ENCODE measurements at regions not wholly inside any gene's neighbourhood (a gene's known extent, or its start where the extent isn't known, plus 50 kb on each side); places are given as distances from the start of the nearest gene placed in this dataset.

DNA sequence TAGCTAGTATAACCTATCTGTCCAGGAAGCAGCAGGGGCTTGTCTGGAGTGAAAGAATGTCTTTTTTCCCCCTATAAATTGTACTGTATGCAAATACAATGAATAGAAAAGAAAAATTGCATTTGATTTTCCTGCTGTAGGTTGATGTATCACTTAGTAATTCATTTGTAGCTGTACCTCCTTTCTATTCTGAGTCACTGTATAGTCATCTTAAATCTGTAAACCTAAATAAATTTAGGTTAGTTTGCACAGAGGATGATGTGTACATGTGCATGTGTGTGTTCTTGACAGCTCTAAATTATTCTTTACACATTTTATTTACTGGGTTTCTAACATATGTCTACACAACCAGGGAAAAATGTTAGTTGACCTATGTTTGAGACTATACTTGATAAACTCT is 478.7 kb upstream of the CNTNAP5 start:
- Histone ChIP-seq H3K79me2 (ENCODE audit: insufficient read depth, low read length) (no peaks in the 10 kb centered on the region), H3K9ac (ENCODE audit: low read depth, low read length) (no peak overlapping the region), H3K27ac (ENCODE audit: low read length) (no peak overlapping the region), H3K27me3 (ENCODE audit: insufficient read depth, low read length, poor library complexity) (no peaks in the 10 kb centered on the region), H3K4me3 (ENCODE audit: low read depth in 1 of 2, low read length in 2 of 2) (no peak overlapping the region), H3K4me2 (ENCODE audit: insufficient read depth, low read length) (no peak overlapping the region), H4K20me1 (ENCODE audit: insufficient read depth, low read length) (no peaks in the 10 kb centered on the region), H3K4me1 (ENCODE audit: insufficient read depth, low read length) (no peaks in the 10 kb centered on the region), H3K9me3 (ENCODE audit: insufficient read depth, low read length, severe bottlenecking) (no peaks in the 10 kb centered on the region), H3K36me3 (ENCODE audit: insufficient read depth, low read length) (no peaks in the 10 kb centered on the region), H2AFZ (ENCODE audit: low read depth, low read length) (no peak overlapping the region)
- ATAC-seq (ENCODE audit: insufficient read depth, low read depth) = no peak
- TF ChIP-seq EZH2 (IDR thresholded peaks at IDR 0.05; ENCODE audit: borderline replicate concordance, low read depth, low read length, severe bottlenecking) = no peak
- TF ChIP-seq, protein P1, sequence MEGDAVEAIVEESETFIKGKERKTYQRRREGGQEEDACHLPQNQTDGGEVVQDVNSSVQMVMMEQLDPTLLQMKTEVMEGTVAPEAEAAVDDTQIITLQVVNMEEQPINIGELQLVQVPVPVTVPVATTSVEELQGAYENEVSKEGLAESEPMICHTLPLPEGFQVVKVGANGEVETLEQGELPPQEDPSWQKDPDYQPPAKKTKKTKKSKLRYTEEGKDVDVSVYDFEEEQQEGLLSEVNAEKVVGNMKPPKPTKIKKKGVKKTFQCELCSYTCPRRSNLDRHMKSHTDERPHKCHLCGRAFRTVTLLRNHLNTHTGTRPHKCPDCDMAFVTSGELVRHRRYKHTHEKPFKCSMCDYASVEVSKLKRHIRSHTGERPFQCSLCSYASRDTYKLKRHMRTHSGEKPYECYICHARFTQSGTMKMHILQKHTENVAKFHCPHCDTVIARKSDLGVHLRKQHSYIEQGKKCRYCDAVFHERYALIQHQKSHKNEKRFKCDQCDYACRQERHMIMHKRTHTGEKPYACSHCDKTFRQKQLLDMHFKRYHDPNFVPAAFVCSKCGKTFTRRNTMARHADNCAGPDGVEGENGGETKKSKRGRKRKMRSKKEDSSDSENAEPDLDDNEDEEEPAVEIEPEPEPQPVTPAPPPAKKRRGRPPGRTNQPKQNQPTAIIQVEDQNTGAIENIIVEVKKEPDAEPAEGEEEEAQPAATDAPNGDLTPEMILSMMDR (IDR thresholded peaks at IDR 0.05; ENCODE audit: borderline replicate concordance, extremely low read depth, low read length, poor library complexity, severe bottlenecking) = no peak
- DNase-seq = no peak

DNA sequence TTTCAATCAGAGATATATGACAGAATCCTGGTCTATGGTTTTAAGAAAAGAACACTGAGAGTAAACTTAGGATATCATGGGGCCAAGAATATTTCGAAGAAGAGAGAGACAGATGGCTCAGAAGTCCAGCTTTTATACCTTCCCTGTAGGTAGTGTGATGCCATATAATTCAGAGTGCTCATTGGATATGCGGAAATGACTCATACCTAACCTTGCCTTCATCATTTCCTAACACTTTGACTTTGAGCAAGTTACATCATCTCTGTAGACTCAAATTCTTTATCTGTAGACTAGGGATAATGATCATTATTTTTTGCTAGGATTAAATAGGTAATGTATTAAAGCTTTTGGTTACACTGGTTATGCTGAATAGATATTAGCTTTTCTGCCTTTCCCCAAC is 461.6 kb upstream of the CNTNAP5 start:
- H3K4me2 ChIP-seq (ENCODE audit: insufficient read depth, low read length) = no peak overlapping the region
- no peaks in the 10 kb centered on the region for H3K9me3 ChIP-seq (ENCODE audit: insufficient read depth, low read length, severe bottlenecking)
- no peaks in the 10 kb centered on the region for H3K79me2 ChIP-seq (ENCODE audit: insufficient read depth, low read length)
- TF ChIP-seq EZH2 (IDR thresholded peaks at IDR 0.05; ENCODE audit: borderline replicate concordance, low read depth, low read length, severe bottlenecking) = no peak
- TF ChIP-seq, protein P1 (IDR thresholded peaks at IDR 0.05; ENCODE audit: borderline replicate concordance, extremely low read depth, low read length, poor library complexity, severe bottlenecking) = no peak
- no peak overlapping the region for H3K4me3 ChIP-seq (ENCODE audit: low read depth in 1 of 2, low read length in 2 of 2)
- no peak overlapping the region for H3K27ac ChIP-seq (ENCODE audit: low read length)
- DNase-seq (no peak), ATAC-seq (ENCODE audit: insufficient read depth, low read depth) (no peak)
- H3K9ac ChIP-seq (ENCODE audit: low read depth, low read length) = no peak overlapping the region
- H3K27me3 ChIP-seq (ENCODE audit: insufficient read depth, low read length, poor library complexity) = no peaks in the 10 kb centered on the region
- no peaks in the 10 kb centered on the region for H4K20me1 ChIP-seq (ENCODE audit: insufficient read depth, low read length)
- H2AFZ ChIP-seq (ENCODE audit: low read depth, low read length) = no peak overlapping the region
- no peaks in the 10 kb centered on the region for H3K4me1 ChIP-seq (ENCODE audit: insufficient read depth, low read length)
- H3K36me3 ChIP-seq (ENCODE audit: insufficient read depth, low read length) = no peaks in the 10 kb centered on the region

DNA sequence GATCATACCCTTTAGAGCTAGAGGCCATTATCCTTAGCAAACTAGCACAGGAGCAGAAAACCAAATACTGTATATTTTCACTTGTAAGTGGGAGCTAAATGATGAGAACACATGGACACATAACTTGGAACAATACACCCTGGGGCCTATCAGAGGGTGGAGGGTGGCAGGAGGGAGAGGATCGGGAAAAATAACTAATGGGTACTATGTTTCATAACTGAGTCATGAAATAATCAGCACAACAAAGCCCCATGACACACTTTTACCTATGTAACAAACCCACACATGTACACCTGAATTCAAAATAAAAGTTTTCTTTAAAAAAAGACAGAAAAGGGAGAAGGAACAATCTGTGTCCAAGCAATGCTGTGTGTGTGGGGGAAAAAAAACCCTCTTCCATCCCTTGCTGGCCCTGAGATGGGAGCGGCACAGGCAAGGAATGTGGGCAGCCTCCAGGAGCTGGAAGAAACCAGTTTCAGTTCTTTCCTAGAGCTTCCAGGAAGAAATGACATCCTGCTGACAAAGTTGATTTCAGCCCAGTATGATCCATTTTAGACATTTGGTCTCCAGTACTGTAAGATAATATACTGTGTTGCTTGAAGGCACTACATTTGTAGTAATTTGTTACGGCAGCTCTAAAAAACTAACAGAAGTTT is 458.7 kb upstream of the CNTNAP5 start:
- H3K9ac ChIP-seq (ENCODE audit: low read depth, low read length) = no peak overlapping the region
- no peak for DNase-seq
- TF ChIP-seq, protein P1 (IDR thresholded peaks at IDR 0.05; ENCODE audit: borderline replicate concordance, extremely low read depth, low read length, poor library complexity, severe bottlenecking) = no peak
- TF ChIP-seq EZH2 (IDR thresholded peaks at IDR 0.05; ENCODE audit: borderline replicate concordance, low read depth, low read length, severe bottlenecking) = no peak
- H3K4me1 ChIP-seq (ENCODE audit: insufficient read depth, low read length) = no peaks in the 10 kb centered on the region
- no peak overlapping the region for H3K4me2 ChIP-seq (ENCODE audit: insufficient read depth, low read length)
- H3K9me3 ChIP-seq (ENCODE audit: insufficient read depth, low read length, severe bottlenecking) = no peaks in the 10 kb centered on the region
- H4K20me1 ChIP-seq (ENCODE audit: insufficient read depth, low read length) = no peaks in the 10 kb centered on the region
- ATAC-seq (ENCODE audit: insufficient read depth, low read depth) = no peak
- H3K4me3 ChIP-seq (ENCODE audit: low read depth in 1 of 2, low read length in 2 of 2) = no peak overlapping the region
- no peak overlapping the region for H2AFZ ChIP-seq (ENCODE audit: low read depth, low read length)
- H3K27ac ChIP-seq (ENCODE audit: low read length) = no peak overlapping the region
- no peaks in the 10 kb centered on the region for H3K79me2 ChIP-seq (ENCODE audit: insufficient read depth, low read length)
- H3K27me3 ChIP-seq (ENCODE audit: insufficient read depth, low read length, poor library complexity) = no peaks in the 10 kb centered on the region
- H3K36me3 ChIP-seq (ENCODE audit: insufficient read depth, low read length) = no peaks in the 10 kb centered on the region

Measured in DND-41 (cell line).